HG03064 (cell line): ENCODE measurements at regions not wholly inside any gene's neighbourhood (a gene's known extent, or its start where the extent isn't known, plus 50 kb on each side); places are given as distances from the start of the nearest gene placed in this dataset.

ENCODE experiments used
- ATAC-seq: cut with Tn5 transposase; IDR thresholded peaks from one replicate; pipeline ENCODE4 v1.9.1; 2021; ENCODE audit warnings: low read depth; ENCODE audit not compliant: unreplicated experiment

DNA sequence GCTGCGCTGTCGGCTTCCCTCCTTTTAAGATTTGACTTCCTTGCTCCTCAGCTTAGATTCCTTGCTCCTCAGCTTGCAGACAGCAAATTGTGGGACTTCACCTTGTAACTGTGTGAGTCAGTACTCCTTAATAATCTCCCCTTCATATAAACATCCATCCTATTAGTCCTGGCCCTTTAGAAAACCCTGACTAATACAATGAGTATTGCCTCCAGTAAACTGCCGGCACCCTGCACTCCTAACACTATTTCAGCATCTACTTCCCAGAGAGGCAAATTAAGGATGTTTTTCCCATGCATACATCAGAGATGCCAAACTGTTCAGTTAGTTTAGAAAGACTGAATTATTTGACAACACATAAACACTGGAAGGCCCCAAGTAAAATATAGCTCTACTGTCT lies 611.3 kb upstream of the TMEM132C start:
- no peak for ATAC-seq

DNA sequence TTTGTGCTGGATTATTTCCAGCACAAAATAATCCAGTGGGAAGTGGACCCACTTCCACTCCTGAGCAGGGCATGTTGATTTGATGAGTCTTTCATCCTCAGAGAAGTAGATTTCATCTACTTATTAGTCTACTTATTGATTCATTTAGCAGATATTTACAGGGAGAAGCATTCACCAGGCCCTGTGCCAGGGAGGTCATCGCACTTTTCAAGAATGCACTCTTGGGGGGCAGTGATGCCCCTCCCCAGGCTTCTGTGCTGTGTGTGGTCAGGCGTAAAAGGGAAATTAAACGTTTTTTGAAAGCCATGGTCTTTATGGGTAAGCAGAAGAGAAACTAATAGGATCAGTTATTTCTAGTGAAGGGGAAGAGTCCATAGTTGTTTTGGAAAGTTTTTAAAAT lies 610.7 kb upstream of the TMEM132C start:
- ATAC-seq: no peak

DNA sequence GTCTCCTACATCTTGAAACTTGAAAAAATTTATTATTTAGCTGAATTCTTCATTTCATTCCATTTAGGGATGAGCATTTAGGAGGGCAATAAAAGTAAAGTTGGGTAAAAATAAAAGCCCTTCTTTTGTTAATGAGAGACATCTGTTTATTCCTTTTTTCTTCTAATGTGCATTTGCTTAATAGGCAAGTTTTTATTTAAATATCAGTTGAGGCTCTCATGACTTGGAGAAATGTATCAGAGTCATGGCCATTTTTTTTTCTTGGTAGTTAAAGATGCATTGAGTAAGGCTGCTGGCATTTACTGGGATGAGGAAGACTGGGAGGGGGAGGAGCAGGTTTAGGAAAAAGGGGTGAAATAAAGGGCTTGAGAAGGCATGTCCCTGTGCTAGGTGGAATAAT lies 609.9 kb upstream of the TMEM132C start:
- no peak for ATAC-seq

DNA sequence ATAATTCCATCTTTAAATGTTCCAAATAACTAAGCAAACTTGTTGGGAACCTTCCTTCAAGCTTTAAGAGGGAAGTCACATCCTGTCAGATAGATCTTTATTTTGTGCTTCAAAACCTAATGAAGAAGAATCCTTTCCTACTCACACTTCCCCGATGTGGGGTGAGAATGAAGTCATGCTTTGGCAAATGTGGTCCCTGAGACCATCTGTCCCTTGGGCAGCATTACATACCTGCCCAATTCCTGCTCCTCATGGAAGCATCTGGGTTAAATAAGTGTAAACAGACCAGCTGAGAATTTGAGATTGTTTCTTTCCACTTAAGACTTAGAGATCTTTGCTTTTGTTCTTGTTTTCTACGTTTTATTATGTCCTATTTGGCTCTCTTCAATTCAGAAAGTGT lies 606.0 kb upstream of the TMEM132C start:
- no peak for ATAC-seq

DNA sequence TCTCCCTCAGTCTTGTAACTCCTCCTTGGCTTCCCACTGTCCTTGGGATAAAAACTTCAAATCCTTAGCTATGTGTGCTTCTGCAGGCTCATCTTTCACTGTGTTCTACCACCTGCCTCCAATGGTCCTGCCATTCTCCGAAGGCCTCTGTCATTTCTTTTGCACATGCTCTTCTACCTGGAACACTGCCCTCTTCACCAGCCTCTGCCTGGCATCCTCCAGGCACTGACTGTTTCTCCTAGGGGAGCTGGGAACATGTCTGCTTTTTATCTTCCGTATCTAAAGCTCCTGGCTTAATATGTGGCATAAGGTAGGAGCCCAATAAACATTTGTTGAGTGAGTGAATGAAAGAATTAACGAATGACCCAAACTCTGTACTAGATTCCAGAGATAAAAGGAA lies 603.3 kb upstream of the TMEM132C start:
- no peak for ATAC-seq

DNA sequence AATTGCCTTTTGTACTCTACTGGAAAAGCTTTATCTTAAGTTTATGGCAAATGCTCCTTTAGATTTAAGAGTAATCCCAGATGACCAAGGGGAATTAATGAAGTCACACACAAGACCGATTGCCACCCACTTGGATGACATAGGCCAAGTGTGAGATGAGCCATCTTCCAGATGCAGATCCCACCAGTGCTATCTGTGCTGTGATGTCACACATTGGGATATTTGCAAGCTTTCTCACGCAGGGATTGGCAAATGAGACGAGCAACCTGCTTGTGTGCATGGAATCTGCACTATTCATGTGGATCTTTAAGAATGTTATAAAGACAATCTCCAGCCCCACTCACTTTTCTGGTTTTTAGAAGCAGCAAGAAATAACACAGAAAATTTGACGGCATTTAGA lies 602.1 kb upstream of the TMEM132C start:
- ATAC-seq: no peak

DNA sequence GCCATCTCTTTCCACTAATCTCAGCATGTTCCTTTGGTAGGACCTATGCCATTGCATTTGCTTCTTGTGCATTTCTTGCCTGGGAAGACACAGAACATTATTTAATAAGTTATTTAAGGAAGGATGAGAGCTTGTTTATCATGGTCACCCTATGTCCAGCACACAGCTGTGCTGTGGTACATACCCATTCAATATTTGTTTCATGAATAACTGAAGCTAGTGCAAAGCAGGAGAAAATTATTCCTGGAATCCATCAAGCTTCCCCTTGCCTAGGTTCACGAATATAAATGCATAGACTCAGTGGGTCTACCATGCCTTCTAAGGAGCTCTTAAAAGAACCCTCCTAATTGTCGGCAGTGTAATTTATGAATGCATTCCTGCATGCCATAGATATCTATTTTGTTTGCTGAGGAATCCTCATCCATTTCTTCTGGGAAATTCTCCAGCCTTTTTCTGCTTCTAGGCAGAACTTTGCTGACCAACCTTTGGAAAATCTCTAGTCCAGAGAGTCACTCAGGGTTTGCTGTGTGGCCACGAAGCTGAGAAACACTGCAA lies 599.8 kb upstream of the TMEM132C start:
- ATAC-seq: no peak

DNA sequence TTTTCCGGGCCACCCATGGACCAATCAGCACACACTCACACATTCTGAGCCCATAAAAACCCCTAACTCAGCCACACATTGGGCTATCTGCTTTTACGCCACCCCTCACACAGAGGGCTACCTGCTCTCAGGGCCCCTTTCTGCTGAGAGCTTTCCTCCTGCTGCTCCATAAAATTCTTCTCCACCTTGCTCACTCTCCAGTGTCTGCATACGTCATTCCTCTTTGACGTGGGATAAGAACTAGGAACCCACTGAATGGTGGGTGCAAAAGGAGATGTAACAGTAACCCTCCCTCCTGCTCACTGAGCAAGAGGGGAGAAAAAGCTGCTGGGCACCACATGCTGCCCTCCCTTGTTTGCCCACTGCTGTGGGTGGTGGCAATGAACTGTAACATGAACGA lies 596.7 kb upstream of the TMEM132C start:
- no peak for ATAC-seq

DNA sequence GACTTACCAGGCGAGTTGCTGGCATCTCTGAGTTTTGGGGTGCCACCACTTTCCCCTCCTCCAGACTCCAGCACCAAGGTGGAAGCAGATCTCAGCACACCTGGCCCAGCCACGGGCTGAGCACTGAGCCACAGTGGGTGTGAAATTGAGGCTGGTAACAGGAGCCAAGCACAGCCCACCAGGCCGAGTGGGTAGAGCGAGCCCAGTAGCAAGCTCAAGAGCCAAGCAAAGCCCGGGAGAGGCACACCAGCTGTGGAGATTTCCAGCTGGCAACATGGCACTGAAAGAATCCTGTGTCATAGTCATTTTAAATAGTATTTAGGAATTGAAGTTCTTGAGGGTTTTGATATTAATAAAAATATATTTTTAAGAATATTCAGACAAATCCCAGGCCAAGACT lies 596.2 kb upstream of the TMEM132C start:
- ATAC-seq: no peak

DNA sequence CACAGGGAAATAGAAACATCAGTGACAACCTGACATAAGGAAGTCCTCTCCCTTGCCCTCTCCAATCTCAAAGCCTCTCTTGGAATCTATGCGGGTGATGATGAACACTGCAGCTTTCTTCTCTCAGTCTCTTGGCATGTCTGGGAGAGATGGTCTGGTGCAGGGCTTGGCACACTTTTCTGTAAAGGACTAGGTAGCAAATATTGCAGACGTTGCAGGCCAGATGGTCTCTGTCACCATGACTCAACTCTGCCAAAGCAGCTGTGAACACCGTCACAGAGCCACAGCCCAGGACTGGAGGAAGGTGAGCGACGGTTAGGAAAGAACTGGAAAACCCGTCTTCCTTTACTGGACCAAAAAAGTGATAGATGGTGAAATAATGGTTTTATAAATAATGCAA lies 591.0 kb upstream of the TMEM132C start:
- ATAC-seq: no peak

DNA sequence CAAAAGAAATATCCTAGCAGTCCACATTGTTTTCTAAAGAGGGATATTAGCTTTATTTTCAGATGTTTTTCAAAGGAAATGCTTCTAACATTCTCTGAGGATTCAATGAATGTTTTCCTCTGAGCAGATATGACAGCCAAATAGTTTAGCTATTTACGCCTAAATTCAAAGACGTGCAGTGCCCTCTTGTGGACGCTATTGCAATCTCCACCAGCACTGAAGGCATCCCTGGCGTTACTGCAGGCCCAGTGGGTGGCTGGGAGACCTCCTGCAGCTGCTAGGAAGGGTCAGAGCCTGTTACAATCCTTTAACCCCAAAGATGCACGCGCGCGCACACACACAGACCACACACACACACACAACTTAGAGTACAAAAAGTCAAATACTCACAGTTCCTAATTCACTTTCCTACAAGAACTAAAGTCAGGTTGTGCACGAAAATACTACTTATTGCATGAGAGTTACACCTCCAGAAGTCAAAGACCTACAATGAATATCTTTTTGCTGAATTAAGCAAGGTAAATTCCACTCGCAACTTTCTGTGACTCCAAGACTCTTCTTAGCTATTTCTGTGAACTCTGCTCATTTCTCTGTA lies 589.3 kb upstream of the TMEM132C start:
- ATAC-seq: no peak

DNA sequence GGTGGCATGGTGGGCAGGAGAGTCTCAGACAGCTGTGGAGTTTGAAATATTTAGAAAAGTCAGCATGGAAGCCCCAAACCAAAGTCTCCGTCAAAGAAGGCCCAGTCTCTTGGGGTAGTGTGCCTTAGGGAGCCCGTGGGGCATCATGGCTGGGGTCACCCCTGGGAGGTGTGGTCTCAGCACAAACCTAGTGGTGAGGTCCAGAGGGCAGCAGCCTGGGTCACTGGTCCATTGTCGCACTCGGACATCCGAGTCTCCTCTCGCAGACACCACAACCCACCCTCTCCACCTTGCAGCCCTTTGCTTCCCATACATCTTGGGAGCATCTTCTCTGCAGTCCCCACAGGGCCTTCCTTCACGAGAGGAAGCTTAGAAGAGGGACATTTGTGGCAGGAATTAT lies 588.0 kb upstream of the TMEM132C start:
- no peak for ATAC-seq

DNA sequence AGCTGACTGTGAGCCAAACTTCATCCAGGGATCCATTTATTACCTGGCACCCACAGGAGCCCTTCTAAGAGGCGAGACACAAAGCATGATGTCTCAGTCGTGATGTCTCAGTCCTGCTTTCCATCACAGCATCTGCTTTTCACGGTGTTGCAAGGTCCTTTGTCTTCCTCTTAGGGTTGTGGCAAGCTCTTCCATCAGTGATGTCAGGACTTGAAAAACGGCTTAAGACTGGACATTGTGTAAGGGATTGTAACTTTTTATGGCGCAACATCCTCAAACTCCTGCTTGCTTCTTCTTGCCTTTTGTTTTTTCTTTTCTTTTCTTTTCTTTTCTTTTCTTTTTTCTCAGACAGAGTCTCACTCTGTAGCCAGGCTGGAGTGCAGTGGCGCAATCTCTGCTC lies 586.5 kb upstream of the TMEM132C start:
- no peak for ATAC-seq

DNA sequence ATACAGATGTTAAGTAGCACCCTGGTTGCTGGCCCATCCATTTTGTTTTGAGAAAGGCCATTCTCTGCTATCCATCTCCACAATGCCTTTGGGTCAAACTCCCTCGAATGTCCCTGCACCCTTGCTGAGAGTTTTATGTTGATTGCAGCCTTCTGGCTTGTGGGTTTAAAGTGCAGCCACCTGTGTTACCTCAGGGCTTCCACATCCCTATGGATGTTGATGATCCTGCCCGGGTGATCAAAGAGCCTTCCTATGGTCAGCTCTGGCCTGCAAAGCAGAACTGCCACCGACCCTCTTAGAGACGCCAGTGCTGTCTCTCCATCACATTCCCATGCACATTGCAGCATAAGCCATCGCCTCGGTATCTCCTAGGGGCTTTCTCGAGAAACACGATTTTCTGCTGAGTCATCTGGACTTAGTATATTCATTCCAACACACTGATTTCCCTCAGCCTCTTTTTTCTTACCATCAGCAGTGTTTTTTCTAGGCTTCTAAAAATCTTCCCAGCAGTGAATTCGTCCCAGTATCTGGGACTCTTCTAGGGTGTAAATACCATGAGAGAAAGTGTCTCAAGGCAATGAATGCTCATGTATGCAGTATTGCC lies 585.7 kb upstream of the TMEM132C start:
- ATAC-seq: no peak

DNA sequence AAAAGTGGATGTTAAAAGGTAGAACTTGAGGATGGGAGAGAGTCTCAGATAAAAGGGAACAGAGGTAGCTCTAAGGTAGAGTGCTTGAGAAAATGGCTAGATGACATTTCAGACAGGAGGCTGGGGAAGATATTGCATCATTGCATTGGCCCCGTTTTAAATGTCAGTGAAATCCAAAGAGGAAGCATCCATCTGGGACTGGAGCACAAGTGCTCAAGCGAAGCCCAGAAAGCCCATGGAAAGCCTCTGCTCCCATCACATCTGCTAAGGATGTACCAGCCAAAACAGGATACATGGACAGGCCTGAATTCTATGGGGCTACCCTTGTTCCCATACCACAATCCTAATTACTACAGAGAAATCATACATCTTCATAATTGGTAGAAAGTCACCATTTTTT lies 581.5 kb upstream of the TMEM132C start:
- no peak for ATAC-seq

DNA sequence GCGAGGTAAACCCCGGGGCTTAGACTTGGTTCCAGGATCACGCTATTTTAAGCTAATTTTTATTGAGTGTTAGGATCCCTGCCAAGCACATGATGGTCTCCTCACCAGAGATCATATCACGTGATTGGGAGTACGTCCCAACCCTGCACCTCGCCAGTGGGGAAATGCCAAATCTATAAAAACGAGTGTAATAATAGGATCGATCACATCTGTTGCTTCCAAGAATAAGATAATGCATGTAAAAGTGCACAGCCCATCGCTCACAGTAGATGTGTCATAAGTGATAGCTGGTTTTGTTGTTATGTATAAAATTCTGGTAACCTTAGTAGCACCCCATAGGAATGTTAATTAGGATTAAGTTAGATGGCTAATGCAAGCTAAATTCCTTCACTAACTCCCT lies 581.0 kb upstream of the TMEM132C start:
- ATAC-seq: no peak

DNA sequence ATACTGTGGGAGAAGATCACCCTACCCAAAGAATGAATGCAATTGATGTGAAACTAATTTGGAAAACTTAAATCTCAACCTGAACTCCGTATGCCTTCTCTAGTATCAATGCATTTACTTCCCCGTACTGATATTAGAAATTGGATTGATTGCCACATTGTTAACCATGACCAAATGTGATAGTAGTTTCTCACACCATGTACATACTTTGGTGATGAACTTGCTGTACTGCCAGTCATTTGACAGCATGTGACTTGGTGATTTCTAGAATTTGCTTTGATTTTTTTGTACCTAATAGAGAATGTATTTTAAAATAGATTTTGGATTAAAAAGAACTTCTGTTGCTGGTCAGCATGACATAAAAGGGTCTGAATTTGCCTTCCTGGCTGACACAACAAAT lies 579.8 kb upstream of the TMEM132C start:
- no peak for ATAC-seq

DNA sequence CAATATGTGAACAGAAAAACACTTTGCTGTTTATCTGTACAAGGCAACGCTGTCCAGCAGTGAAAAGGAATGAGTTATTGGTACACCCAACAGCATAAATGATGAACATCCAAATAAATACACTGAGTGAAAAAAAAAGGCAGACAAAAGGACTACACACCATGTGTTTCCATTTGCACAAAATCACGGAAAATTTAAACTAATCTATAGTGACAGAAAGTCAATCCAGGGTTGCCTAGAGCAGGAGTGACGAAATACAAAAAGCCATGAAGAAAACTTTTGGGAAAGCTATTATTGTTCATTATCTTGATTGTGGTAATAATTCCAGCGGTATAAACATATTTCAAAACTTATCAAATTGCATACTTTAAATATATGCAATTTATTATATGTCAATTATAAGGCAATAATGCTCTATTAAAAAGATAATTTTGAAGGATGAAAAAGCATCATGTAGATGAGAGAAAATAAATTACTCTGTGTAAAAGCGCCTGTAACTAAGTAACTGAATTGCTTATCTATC lies 578.0 kb upstream of the TMEM132C start:
- no peak for ATAC-seq

DNA sequence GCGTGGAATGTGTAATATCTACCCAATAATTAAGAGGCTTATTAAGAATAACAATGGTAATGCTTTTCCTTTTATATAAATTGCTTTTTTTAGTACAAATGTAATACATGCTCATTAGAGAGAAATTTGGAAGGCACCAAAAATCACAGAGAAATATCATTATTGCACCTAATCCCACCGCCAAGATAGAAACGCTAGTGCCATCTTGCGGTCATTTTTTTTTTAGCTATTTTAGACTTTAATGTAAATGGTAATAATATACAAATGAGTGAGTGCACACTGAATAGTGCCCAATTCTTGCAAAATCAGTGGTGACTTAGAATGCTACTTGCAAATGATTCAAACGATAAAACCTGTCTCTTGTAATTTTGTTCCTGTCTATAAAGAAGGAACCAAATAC lies 576.8 kb upstream of the TMEM132C start:
- ATAC-seq: no peak

DNA sequence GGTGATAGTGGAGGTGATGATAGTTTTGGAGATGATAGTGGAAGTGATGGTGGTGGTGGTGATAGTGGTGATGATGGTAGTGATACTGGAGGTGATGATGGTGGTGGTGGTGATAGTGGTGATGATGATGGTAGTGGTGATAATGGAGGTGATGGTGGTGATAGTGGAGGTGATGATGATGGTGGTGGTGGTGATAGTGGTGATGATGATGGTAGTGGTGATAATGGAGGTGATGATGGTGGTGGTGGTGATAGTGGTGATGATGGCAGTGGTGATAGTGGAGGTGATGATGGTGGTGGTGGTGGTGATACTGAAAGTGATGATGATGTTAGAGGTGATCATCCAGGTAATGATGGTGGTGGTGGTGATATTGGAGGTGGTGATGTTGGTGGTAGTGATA lies 570.0 kb upstream of the TMEM132C start:
- no peak for ATAC-seq

DNA sequence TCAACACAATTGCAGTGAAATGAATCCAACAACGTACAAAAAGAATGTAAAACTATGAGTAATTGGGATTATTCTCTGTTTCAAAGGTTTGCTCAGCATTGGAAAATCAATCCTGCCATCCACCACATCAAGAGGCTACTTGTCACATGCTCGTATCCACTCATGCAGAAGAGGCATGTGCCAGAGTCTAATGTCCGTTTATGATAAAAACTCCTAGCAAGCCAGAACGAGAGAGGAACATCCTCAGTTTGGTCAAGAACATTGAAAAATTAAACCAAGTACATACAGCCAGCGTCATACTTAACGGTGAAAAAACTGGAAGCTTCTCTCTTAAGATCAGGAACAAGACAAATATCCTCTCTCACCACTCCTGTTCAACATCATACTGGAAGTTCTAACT lies 563.9 kb upstream of the TMEM132C start:
- ATAC-seq: no peak

DNA sequence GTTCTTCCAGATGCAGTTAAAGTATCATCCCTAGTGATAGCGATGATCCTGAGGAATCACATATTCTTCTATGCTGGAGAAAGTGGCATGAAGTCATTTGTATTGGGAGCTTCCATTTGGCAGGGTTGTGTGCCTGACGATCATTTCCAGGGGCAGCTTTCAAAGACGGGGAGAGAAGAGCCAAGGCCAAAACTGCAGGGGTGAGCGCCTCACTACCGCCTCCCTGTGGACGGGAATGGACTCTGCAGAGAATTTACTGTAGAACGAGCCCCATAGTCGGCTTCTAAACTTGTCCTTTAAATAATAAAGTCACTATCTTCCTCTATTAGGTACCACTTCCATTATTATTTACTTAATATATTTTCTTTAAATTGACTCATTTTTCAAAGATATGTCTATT lies 555.9 kb upstream of the TMEM132C start:
- no peak for ATAC-seq
